ENCODE measurements at regions not wholly inside any gene's neighbourhood (a gene's known extent, or its start where the extent isn't known, plus 50 kb on each side); places are given as distances from the start of the nearest gene placed in this dataset.

DNA sequence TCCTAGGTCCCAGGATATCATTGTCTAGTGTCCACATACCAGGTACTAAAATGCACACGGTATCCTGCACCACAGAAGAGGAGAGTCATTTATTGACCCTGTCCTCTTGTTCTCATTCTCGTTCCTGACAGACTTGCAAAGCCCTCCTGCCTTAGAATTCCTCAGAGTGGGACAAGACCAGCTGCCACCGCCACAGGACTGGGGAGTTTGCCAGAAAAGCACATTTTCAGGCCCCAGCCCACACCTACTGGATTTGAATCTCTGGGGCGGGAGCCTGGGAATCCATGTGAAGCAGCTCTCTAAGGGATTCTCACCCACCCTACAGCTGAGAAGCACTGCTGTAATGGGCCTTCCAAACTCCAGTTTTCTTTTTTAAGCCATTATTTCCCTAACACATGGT lies 68.0 kb upstream of the FANCC start:
- TF ChIP-seq POLR2A (IDR thresholded peaks at IDR 0.05; ENCODE audit: low read depth), result no peak
- TF ChIP-seq, protein P1, sequence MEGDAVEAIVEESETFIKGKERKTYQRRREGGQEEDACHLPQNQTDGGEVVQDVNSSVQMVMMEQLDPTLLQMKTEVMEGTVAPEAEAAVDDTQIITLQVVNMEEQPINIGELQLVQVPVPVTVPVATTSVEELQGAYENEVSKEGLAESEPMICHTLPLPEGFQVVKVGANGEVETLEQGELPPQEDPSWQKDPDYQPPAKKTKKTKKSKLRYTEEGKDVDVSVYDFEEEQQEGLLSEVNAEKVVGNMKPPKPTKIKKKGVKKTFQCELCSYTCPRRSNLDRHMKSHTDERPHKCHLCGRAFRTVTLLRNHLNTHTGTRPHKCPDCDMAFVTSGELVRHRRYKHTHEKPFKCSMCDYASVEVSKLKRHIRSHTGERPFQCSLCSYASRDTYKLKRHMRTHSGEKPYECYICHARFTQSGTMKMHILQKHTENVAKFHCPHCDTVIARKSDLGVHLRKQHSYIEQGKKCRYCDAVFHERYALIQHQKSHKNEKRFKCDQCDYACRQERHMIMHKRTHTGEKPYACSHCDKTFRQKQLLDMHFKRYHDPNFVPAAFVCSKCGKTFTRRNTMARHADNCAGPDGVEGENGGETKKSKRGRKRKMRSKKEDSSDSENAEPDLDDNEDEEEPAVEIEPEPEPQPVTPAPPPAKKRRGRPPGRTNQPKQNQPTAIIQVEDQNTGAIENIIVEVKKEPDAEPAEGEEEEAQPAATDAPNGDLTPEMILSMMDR (IDR thresholded peaks at IDR 0.05), result no peak

Data from esophagus muscularis mucosa (tissue), 3 donors.